H9 (cell line): ENCODE measurements at regions not wholly inside any gene's neighbourhood (a gene's known extent, or its start where the extent isn't known, plus 50 kb on each side); places are given as distances from the start of the nearest gene placed in this dataset.

ENCODE experiments used
- DNase-seq: peaks from one replicate; pipeline ENCODE4 v3.0.0-alpha.2; 2017
- H2AFZ ChIP-seq: one replicate; pipeline ENCODE4 v1.6.1; 2013; ENCODE audit warnings: mild to moderate bottlenecking, low read length, control low read depth, moderate library complexity
- H2AK5ac ChIP-seq: 2 replicates; pipeline ENCODE4 v1.6.1; 2013; ENCODE audit warnings: low read length, control low read depth, mixed read lengths; ENCODE audit not compliant: insufficient read length
- H2BK120ac ChIP-seq: one replicate; pipeline ENCODE4 v1.6.1; 2013; ENCODE audit warnings: low read depth, mild to moderate bottlenecking, low read length, control low read depth, inconsistent platforms; ENCODE audit not compliant: poor library complexity, severe bottlenecking
- H2BK12ac ChIP-seq: 2 replicates; pipeline ENCODE4 v1.6.1; 2013; ENCODE audit warnings: low read length, control low read depth, mixed read lengths, low read depth; ENCODE audit not compliant: insufficient read length
- H2BK15ac ChIP-seq: 2 replicates; pipeline ENCODE4 v1.6.1; 2013; ENCODE audit warnings: low read depth, low read length, control low read depth
- H2BK20ac ChIP-seq: one replicate; pipeline ENCODE4 v1.6.1; 2013; ENCODE audit warnings: low read depth, mild to moderate bottlenecking, low read length, control low read depth, inconsistent platforms; ENCODE audit not compliant: poor library complexity, severe bottlenecking
- H2BK5ac ChIP-seq: 2 replicates; pipeline ENCODE4 v1.6.1; 2013; ENCODE audit warnings: low read length, control low read depth, mixed read lengths; ENCODE audit not compliant: insufficient read length
- H3K14ac ChIP-seq: 2 replicates; pipeline ENCODE4 v1.6.1; 2013; ENCODE audit warnings: low read length, control low read depth; ENCODE audit not compliant: insufficient read depth
- H3K18ac ChIP-seq: 2 replicates; pipeline ENCODE4 v1.6.1; 2013; ENCODE audit warnings: low read depth, mild to moderate bottlenecking, mixed read lengths, low read length, control low read depth; ENCODE audit not compliant: insufficient read length
- H3K23ac ChIP-seq: 2 replicates; pipeline ENCODE4 v1.6.1; 2013; ENCODE audit warnings: low read length, control low read depth, mixed read lengths, low read depth; ENCODE audit not compliant: insufficient read length
- H3K23me2 ChIP-seq: 2 replicates; pipeline ENCODE4 v1.6.1; 2013; ENCODE audit warnings: low read depth, mild to moderate bottlenecking, mixed read lengths, low read length, control low read depth; ENCODE audit not compliant: insufficient read length, poor library complexity, severe bottlenecking
- H3K27ac ChIP-seq: 2 replicates; pipeline ENCODE4 v1.5.1; 2013; ENCODE audit warnings: low read length, control low read depth, mixed read lengths, low read depth; ENCODE audit not compliant: insufficient read length
- H3K27me3 ChIP-seq: 2 replicates; pipeline ENCODE4 v1.6.1; 2013; ENCODE audit warnings: low read length, control low read depth, inconsistent platforms; ENCODE audit not compliant: insufficient read depth
- H3K4ac ChIP-seq: 2 replicates; pipeline ENCODE4 v1.6.1; 2013; ENCODE audit warnings: low read depth, mild to moderate bottlenecking, control low read depth, inconsistent platforms, low read length, moderate library complexity
- H3K4me1 ChIP-seq: 2 replicates; pipeline ENCODE4 v1.6.1; 2013; ENCODE audit warnings: low read length, control low read depth, inconsistent platforms; ENCODE audit not compliant: insufficient read depth
- H3K4me2 ChIP-seq: 2 replicates; pipeline ENCODE4 v1.6.1; 2013; ENCODE audit warnings: low read length, control low read depth, mixed read lengths; ENCODE audit not compliant: insufficient read length, insufficient read depth
- H3K56ac ChIP-seq: 2 replicates; pipeline ENCODE4 v1.6.1; 2013; ENCODE audit warnings: low read depth, mild to moderate bottlenecking, mixed read lengths, low read length, control low read depth; ENCODE audit not compliant: insufficient read length
- H3K79me1 ChIP-seq: 2 replicates; pipeline ENCODE4 v1.6.1; 2013; ENCODE audit warnings: low read depth, mild to moderate bottlenecking, moderate library complexity, low read length, control low read depth, inconsistent platforms; ENCODE audit not compliant: insufficient read depth, poor library complexity, severe bottlenecking
- H3K79me2 ChIP-seq: 2 replicates; pipeline ENCODE4 v1.6.1; 2013; ENCODE audit warnings: low read length, control low read depth, inconsistent platforms; ENCODE audit not compliant: insufficient read depth
- H3K9ac ChIP-seq: 2 replicates; pipeline ENCODE4 v1.6.1; 2013; ENCODE audit warnings: low read length, control low read depth, mixed read lengths; ENCODE audit not compliant: insufficient read length; ENCODE audit errors: extremely low read depth
- H3K9me3 ChIP-seq: one replicate; pipeline ENCODE4 v1.6.1; 2013; ENCODE audit warnings: low read depth, low read length, inconsistent platforms; ENCODE audit not compliant: control insufficient read depth
- H3T11ph ChIP-seq: one replicate; pipeline ENCODE4 v1.6.1; 2013; ENCODE audit warnings: mild to moderate bottlenecking, low read length, control low read depth, inconsistent platforms
- H4K20me1 ChIP-seq: one replicate; pipeline ENCODE4 v1.6.1; 2013; ENCODE audit not compliant: control insufficient read depth, insufficient read length, insufficient read depth
- H4K5ac ChIP-seq: 2 replicates; pipeline ENCODE4 v1.6.1; 2013; ENCODE audit warnings: low read depth, mild to moderate bottlenecking, mixed read lengths, low read length, control low read depth; ENCODE audit not compliant: insufficient read length
- H4K8ac ChIP-seq: replicated peaks from 2 replicates; pipeline ENCODE4 v1.6.1; 2013; ENCODE audit warnings: low read length, control low read depth, mixed read lengths, low read depth; ENCODE audit not compliant: insufficient read length
- H4K91ac ChIP-seq: 2 replicates; pipeline ENCODE4 v1.6.1; 2013; ENCODE audit warnings: low read depth, mild to moderate bottlenecking, moderate library complexity, mixed read lengths, low read length, control low read depth; ENCODE audit not compliant: insufficient read length
- H3K27ac Mint-ChIP-seq, 3 experiments: 2 replicates in 2 of 3; 3 replicates in 1 of 3; pipeline ENCODE4 v1.8.0; 2020 to 2021; ENCODE audit warnings: mixed read lengths in 3 of 3, mild to moderate bottlenecking in 1 of 3, moderate library complexity in 1 of 3
- H3K27me3 Mint-ChIP-seq: 2 replicates; pipeline ENCODE4 v1.8.0; 2021; ENCODE audit warnings: low read depth, mild to moderate bottlenecking, moderate library complexity, mixed read lengths
- H3K36me3 Mint-ChIP-seq, 3 experiments: 2 replicates in 2 of 3; 3 replicates in 1 of 3; pipeline ENCODE4 v1.8.0; 2020 to 2021; ENCODE audit warnings: low read depth in 3 of 3, mixed read lengths in 3 of 3; ENCODE audit not compliant: insufficient read depth in 1 of 3
- H3K4me1 Mint-ChIP-seq, 2 experiments: 2 replicates each; pipeline ENCODE4 v1.8.0; 2020; ENCODE audit warnings: mixed read lengths in 2 of 2
- H3K4me3 Mint-ChIP-seq, 2 experiments: 2 replicates in 1 of 2; 3 replicates in 1 of 2; pipeline ENCODE4 v1.8.0; 2020 to 2021; ENCODE audit warnings: mild to moderate bottlenecking in 2 of 2, mixed read lengths in 2 of 2, moderate library complexity in 1 of 2
- H3K9me3 Mint-ChIP-seq, 2 experiments: 2 replicates in 1 of 2; 3 replicates in 1 of 2; pipeline ENCODE4 v1.8.0; 2020; ENCODE audit warnings: mild to moderate bottlenecking in 2 of 2, mixed read lengths in 2 of 2, moderate library complexity in 1 of 2
- WGBS: extraction: QIAGEN DNeasy Blood & Tissue Kit; methylation state at CpG from one replicate; pipeline ENCODE4 v1.1.7; 2013; ENCODE audit warnings: missing lambda C conversion rate, low lambda C conversion rate, mixed read lengths; ENCODE audit not compliant: insufficient read length; ENCODE audit errors: extremely low coverage; 5-methylcytosine and 5-hydroxymethylcytosine counted together
- TF ChIP-seq, protein P1 (sequence below): fragments of 200-600 bp; sonication (generic); conservative IDR thresholded peaks from 3 replicates; pipeline ENCODE4 v1.8.0; 2021; ENCODE audit warnings: antibody characterized with exemption, mild to moderate bottlenecking

DNA sequence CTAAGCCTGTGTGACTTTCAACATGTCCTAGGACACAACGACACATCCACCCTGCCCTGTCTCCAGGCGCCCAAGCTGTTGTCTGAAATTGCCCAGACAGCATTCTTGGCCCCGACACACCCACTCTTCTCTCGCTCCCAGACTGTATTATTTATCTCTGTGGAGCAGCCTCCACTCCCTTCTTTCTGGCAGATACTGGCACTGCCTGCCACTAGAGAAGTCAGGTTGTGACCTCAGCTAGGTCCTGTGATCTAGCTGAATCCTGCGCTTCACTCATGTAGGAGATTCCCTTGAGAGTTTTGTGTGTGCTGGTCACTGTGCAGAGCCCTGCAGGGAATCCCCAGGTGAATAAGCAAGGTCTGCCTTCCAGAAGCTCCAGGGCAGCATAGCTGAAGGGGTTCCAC is 77.1 kb upstream of the TNP1 start:
- Mint-ChIP-seq H3K9me3 (peaks cover 0 to 5% of the 10 kb centered on the region in 2 experiments; a peak in 4 of 5 replicates), H3K27ac (peak overlapping the region in 1 of 3 experiments; percentile 46; a peak in 1 of 7 replicates), H3K27me3 (peaks cover 9% of the 10 kb centered on the region), H3K36me3 (no peaks in the 10 kb centered on the region), H3K4me1 (peaks cover 8 to 11% of the 10 kb centered on the region in 2 experiments), H3K4me3 (no peak overlapping the region)
- DNase-seq = no peak
- Histone ChIP-seq H3K9me3 (no peaks in the 10 kb centered on the region), H3K9ac (no peak overlapping the region), H2AK5ac (no peak overlapping the region), H3K79me2 (no peaks in the 10 kb centered on the region), H3K23ac (no peak overlapping the region), H4K20me1 (no peaks in the 10 kb centered on the region), H3K4ac (no peak overlapping the region), H2BK20ac (no peak overlapping the region), H3K18ac (no peak overlapping the region), H2BK15ac (no peak overlapping the region), H3K14ac (no peak overlapping the region), H3T11ph (no peak overlapping the region), H3K56ac (no peak overlapping the region), H3K79me1 (no peaks in the 10 kb centered on the region), H3K23me2 (no peaks in the 10 kb centered on the region), H2BK120ac (no peak overlapping the region), H3K27ac (no peak overlapping the region), H4K5ac (no peak overlapping the region), H2BK12ac (no peak overlapping the region), H3K4me1 (no peaks in the 10 kb centered on the region), H4K91ac (no peak overlapping the region), H2AFZ (no peak overlapping the region), H4K8ac (no peak overlapping the region), H3K4me2 (no peak overlapping the region), H3K27me3 (no peaks in the 10 kb centered on the region), H2BK5ac (no peak overlapping the region)
- TF ChIP-seq, protein P1, sequence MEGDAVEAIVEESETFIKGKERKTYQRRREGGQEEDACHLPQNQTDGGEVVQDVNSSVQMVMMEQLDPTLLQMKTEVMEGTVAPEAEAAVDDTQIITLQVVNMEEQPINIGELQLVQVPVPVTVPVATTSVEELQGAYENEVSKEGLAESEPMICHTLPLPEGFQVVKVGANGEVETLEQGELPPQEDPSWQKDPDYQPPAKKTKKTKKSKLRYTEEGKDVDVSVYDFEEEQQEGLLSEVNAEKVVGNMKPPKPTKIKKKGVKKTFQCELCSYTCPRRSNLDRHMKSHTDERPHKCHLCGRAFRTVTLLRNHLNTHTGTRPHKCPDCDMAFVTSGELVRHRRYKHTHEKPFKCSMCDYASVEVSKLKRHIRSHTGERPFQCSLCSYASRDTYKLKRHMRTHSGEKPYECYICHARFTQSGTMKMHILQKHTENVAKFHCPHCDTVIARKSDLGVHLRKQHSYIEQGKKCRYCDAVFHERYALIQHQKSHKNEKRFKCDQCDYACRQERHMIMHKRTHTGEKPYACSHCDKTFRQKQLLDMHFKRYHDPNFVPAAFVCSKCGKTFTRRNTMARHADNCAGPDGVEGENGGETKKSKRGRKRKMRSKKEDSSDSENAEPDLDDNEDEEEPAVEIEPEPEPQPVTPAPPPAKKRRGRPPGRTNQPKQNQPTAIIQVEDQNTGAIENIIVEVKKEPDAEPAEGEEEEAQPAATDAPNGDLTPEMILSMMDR = no peak
- WGBS = no CpG with 5 or more reads among the region's 5 CpGs
